HUES48 (cell line): ENCODE measurements at regions not wholly inside any gene's neighbourhood (a gene's known extent, or its start where the extent isn't known, plus 50 kb on each side); places are given as distances from the start of the nearest gene placed in this dataset.
"Not testable (repeated sequence)": the region's sequence is repeated elsewhere in the genome, so short reads cannot be mapped to it uniquely, and the experiment has no call there.

Experiments used
- H3K27ac ChIP-seq: one replicate; pipeline ENCODE4 v1.7.0; 2013; ENCODE audit warnings: low read depth, low read length, inconsistent platforms
- H3K27me3 ChIP-seq: 2 replicates; pipeline ENCODE4 v1.6.1; 2013; ENCODE audit warnings: mild to moderate bottlenecking, low read length; ENCODE audit not compliant: control insufficient read depth, insufficient read depth
- H3K36me3 ChIP-seq: 2 replicates; pipeline ENCODE4 v1.6.1; 2013; ENCODE audit warnings: low read length; ENCODE audit not compliant: control insufficient read depth, insufficient read depth
- H3K4me1 ChIP-seq: 2 replicates; pipeline ENCODE4 v1.6.1; 2013; ENCODE audit warnings: mild to moderate bottlenecking, low read length; ENCODE audit not compliant: control insufficient read depth, insufficient read depth
- H3K4me3 ChIP-seq: 2 replicates; pipeline ENCODE4 v1.5.1; 2013; ENCODE audit warnings: mild to moderate bottlenecking, low read depth, low read length
- H3K9ac ChIP-seq: 2 replicates; pipeline ENCODE4 v1.6.1; 2013; ENCODE audit warnings: mild to moderate bottlenecking, low read depth, low read length, moderate library complexity
- H3K9me3 ChIP-seq: 2 replicates; pipeline ENCODE4 v1.6.1; 2013; ENCODE audit warnings: low read length; ENCODE audit not compliant: control insufficient read depth, insufficient read depth

DNA sequence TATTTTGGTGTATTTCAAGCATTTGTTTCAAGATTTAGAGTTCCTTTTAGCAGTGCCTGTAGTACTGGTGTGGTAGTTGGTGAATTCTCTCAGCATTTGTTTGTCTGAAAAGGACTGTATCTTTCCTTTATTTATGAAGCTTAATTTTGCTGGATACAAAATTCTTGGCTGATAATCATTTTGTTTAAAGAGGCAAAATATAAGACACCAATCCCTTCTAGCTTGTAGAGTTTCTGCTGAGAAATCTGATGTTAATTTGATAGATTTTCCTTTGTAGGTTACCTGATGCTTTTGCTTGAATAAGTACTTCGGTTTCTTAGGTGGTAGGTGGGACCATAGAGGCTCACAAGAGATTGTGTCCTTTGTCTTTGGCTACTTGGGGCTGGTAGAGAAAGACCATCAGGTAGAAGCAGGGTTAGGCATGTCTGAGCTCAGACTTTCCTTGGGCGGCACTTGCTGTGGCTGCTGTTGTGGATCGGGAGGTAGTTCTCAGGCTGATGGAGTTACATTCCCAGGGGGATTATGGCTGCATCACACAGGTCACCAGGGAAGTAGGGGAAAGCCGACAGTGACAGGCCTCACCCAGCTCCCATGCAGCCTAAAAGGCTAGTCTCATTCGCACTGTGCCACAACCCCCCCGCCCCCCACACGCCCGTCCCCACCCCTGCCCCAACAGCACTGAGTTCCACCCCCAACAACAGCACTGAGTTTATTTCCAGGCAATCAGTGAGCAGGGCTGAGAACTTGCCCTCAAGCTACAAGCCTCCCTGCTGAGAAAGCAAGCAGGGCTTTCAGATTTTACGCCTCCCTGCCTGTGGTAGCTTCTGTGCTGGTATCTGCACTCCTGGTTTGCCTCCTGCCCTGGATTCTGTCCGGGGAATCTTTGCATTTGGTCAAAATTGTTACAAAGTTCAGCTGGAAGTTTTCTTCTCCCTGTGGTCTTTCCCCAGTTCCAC is 127.1 kb upstream of the GLRA1 start:
- H3K36me3 ChIP-seq: no peaks in the 10 kb centered on the region
- H3K4me1 ChIP-seq: peaks cover 13% of the 10 kb centered on the region
- H3K27ac ChIP-seq: peak overlapping the region; percentile 77
- H3K9ac ChIP-seq: no peak overlapping the region
- H3K9me3 ChIP-seq: peaks cover 5% of the 10 kb centered on the region; the same call in 1 of the 2 replicates
- H3K27me3 ChIP-seq: peaks cover 2% of the 10 kb centered on the region; the same call in 1 of the 2 replicates
- H3K4me3 ChIP-seq: no peak overlapping the region; the same call in 1 of the 2 replicates

- H3K9me3 ChIP-seq: peaks cover 5% of the 10 kb centered on the region; the same call in 1 of the 2 replicates
- H3K36me3 ChIP-seq: no peaks in the 10 kb centered on the region
- H3K27me3 ChIP-seq: peaks cover 2% of the 10 kb centered on the region; the same call in 1 of the 2 replicates
- no peak overlapping the region for H3K27ac ChIP-seq
- no peak overlapping the region for H3K4me3 ChIP-seq
- H3K9ac ChIP-seq: no peak overlapping the region
- H3K4me1 ChIP-seq: peaks cover under 1% of the 10 kb centered on the region
Observed at GRCh38 chr5:152046361-152046760, 121.7 kb upstream of the GLRA1 start.

DNA sequence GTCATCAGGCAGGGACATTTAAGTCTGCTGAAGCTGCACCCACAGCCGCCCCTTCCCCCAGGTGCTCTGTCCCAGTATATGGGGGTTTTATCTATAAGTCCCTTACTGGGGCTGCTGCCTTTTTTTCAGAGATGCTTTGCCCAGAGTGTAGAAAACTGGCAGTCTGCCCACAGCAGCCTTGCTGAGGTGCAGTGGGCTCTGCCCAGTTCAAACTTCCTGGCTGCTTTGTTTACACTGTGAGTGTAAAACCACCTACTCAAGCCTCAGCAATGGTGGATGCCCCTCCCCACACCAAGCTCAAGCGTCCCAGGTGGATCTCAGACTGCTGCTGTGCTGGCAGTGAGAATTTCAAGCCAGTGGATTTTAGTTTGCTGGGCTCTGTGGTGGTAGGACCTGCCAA is 114.2 kb upstream of the GLRA1 start:
- H3K9me3 ChIP-seq, H3K4me1 ChIP-seq, H3K27me3 ChIP-seq, H3K4me3 ChIP-seq, H3K9ac ChIP-seq, H3K36me3 ChIP-seq, H3K27ac ChIP-seq: not testable (repeated sequence)

DNA sequence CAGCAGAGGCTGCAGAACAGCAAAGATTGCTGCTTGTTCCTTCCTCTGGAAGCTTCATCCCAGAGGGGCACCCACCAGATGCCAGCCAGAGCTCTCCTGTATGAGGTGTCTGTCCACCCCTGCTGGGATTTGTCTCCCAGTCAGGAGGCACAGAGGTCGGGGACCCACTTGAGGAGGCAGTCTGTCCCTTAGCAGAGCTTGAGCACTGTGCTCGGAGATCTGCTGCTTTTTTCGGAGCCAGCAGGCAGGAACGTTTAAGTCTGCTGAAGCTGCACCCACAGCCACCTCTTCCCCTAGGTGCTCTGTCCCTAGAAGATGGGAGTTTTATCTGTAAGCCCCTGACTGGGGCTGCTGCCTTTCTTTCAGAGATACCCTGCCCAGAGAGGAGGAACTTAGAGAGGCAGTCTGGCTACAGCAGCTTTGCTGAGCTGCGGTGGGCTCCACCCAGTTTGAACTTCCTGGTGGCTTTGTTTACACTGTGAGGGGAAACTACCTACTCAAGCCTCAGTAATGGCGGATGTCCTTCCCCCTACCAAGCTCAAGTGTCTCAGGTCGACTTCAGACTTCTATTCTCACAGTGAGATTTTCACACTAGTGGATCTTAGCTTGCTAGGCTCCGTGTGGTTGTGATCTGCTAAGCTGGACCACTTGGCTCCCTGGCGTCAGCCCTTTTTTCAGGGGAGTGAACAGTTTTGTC is 101.8 kb upstream of the GLRA1 start:
- not testable (repeated sequence) for H3K9ac ChIP-seq, H3K9me3 ChIP-seq, H3K4me1 ChIP-seq, H3K27me3 ChIP-seq, H3K27ac ChIP-seq, H3K4me3 ChIP-seq, H3K36me3 ChIP-seq

GRCh38 chr5:152016421-152016820 is 91.8 kb upstream of the GLRA1 start:
- H3K9ac ChIP-seq: no peak overlapping the region
- H3K9me3 ChIP-seq: no peaks in the 10 kb centered on the region
- H3K36me3 ChIP-seq: no peaks in the 10 kb centered on the region
- no peak overlapping the region for H3K27ac ChIP-seq
- no peaks in the 10 kb centered on the region for H3K4me1 ChIP-seq
- H3K27me3 ChIP-seq: no peaks in the 10 kb centered on the region
- H3K4me3 ChIP-seq: no peak overlapping the region

DNA sequence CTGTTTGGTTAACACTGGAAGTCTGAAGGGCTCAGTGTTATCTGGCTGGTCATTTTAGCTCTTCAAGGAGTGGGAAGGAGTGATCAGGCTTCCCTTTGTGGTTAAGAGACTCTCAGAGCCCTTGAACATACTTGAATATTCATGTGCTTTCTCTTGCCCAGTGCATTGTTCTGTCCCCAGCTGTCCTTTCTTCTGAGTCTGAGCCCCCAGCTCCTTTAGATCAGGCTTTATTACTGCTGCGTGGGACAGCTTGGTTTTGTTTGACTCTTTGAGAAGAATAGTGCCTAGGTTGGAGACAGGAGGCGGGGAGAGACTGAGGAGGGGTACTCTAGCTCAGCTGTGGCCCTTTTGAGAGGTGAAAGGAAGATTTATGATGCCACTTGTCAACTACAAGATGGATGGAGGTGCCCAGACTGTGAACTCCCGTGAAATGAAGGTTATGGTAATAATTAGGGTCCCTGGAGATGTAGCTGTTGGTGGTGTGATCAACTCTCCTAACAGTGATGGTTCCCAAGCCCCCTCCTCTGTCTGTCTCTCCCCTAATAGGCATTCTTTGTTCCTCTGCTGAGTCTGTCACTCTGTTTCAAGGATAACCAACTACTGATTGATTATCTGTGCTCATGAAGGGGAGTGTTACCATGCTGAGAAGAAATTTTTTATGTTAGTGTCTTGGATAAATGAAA is 83.1 kb upstream of the GLRA1 start:
- Histone ChIP-seq H3K27ac (peak overlapping the region; percentile 1), H3K4me3 (no peak overlapping the region), H3K4me1 (peaks cover 17% of the 10 kb centered on the region), H3K9me3 (no peaks in the 10 kb centered on the region), H3K27me3 (no peaks in the 10 kb centered on the region), H3K36me3 (no peaks in the 10 kb centered on the region), H3K9ac (no peak overlapping the region)

DNA sequence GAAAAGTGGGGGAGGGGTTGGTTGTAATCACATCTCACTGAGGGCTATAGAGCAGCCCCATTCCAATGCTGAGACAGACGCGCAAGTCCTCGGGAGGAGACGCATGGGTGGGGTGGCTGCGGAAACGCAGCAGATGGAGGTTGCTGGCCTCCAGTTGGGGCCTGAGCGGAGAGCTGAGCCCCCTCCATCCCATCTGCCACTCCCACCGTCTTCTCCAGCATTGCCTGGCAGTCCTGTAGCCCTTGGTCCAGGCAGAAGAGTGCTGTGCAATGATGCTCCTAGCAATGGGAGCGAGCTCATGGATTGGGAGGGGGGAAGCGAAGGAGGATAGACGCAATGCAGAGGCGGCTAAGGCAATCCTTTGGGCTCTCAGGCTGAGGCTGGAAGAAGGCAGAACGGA is 79.4 kb upstream of the GLRA1 start:
- H3K4me3 ChIP-seq: no peak overlapping the region
- no peaks in the 10 kb centered on the region for H3K27me3 ChIP-seq
- H3K9ac ChIP-seq: no peak overlapping the region
- H3K4me1 ChIP-seq: peaks cover 17% of the 10 kb centered on the region
- no peak overlapping the region for H3K27ac ChIP-seq
- peaks cover 7% of the 10 kb centered on the region; the same call in 1 of the 2 replicates for H3K9me3 ChIP-seq
- no peaks in the 10 kb centered on the region for H3K36me3 ChIP-seq
